Gastroesophageal sphincter (tissue), 3 donors: ENCODE measurements at regions not wholly inside any gene's neighbourhood (a gene's known extent, or its start where the extent isn't known, plus 50 kb on each side); places are given as distances from the start of the nearest gene placed in this dataset.

Source experiments
- EP300 ChIP-seq: sonication (generic); formaldehyde crosslinking; IDR thresholded peaks from one replicate; pipeline ENCODE4 v1.6.1; 2017; ENCODE audit warnings: antibody characterized with exemption, mild to moderate bottlenecking
- POLR2A ChIP-seq, 2 donors: fragments of 450-650 bp; IDR thresholded peaks; one replicate each; pipeline ENCODE4 v1.6.1; 2017; ENCODE audit warnings: antibody characterized with exemption in 2 of 2, mild to moderate bottlenecking in 2 of 2, moderate library complexity in 1 of 2
- POLR2AphosphoS5 ChIP-seq: sonication (generic); formaldehyde crosslinking; IDR thresholded peaks from one replicate; pipeline ENCODE4 v1.6.1; 2017; ENCODE audit warnings: antibody characterized with exemption
- TF ChIP-seq, protein P1 (sequence below), 4 experiments: fragments of 200-600 bp in 2 of 4; fragments of 450-650 bp in 2 of 4; sonication (generic) in 1 of 4; IDR thresholded peaks; one replicate each; pipeline ENCODE4 v1.5.1; 2017 to 2019; ENCODE audit warnings: antibody characterized with exemption in 4 of 4, mild to moderate bottlenecking in 2 of 4, moderate library complexity in 2 of 4

DNA sequence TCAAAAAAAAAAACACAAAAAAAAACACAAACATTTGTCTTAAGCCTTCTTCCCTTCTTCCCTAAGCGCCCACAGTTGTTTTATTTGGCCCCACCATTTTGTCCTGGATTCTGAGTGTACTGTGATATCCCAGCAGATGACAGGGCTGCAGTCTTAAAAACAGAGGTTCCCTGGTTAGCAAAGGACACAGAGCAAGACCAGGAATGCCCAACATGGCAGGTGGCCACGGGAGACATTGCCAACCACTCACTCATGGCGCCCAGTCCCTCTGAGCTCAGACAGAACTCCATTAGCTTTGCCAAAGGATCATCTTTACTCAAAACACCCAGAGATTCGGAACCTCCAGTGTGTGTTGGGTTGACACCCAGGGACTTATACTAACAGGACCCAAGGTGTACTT is 249.3 kb downstream of the MRTFB start:
- TF ChIP-seq, protein P1, sequence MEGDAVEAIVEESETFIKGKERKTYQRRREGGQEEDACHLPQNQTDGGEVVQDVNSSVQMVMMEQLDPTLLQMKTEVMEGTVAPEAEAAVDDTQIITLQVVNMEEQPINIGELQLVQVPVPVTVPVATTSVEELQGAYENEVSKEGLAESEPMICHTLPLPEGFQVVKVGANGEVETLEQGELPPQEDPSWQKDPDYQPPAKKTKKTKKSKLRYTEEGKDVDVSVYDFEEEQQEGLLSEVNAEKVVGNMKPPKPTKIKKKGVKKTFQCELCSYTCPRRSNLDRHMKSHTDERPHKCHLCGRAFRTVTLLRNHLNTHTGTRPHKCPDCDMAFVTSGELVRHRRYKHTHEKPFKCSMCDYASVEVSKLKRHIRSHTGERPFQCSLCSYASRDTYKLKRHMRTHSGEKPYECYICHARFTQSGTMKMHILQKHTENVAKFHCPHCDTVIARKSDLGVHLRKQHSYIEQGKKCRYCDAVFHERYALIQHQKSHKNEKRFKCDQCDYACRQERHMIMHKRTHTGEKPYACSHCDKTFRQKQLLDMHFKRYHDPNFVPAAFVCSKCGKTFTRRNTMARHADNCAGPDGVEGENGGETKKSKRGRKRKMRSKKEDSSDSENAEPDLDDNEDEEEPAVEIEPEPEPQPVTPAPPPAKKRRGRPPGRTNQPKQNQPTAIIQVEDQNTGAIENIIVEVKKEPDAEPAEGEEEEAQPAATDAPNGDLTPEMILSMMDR (IDR thresholded peaks at IDR 0.05) = no peak
- TF ChIP-seq POLR2AphosphoS5 (no peak), POLR2A (IDR thresholded peaks at IDR 0.05) (no peak), EP300 (no peak)
